NB4 (cell line): ENCODE measurements at regions not wholly inside any gene's neighbourhood (a gene's known extent, or its start where the extent isn't known, plus 50 kb on each side); places are given as distances from the start of the nearest gene placed in this dataset.

Experiments
- DNase-seq: peaks from one replicate; pipeline ENCODE4 v3.0.0; 2010; ENCODE audit warnings: low read depth
- H3K4me3 ChIP-seq: one replicate; pipeline ENCODE4 v1.5.1; 2011; ENCODE audit warnings: mild to moderate bottlenecking, low read depth, low read length, moderate library complexity
- MYC ChIP-seq: IDR thresholded peaks from 2 replicates; pipeline ENCODE4 v1.6.1; 2011; ENCODE audit warnings: low read depth, low read length
- POLR2A ChIP-seq: IDR thresholded peaks from 2 replicates; pipeline ENCODE4 v1.6.1; 2011; ENCODE audit warnings: mild to moderate bottlenecking; ENCODE audit not compliant: insufficient read length; ENCODE audit errors: extremely low read depth
- TF ChIP-seq, protein P1 (sequence below): IDR thresholded peaks from 2 replicates; pipeline ENCODE4 v1.6.1; 2011; ENCODE audit warnings: low read depth, low read length
- TF ChIP-seq, protein P2 (sequence below): IDR thresholded peaks from one replicate; pipeline ENCODE4 v1.5.1; 2012; ENCODE audit warnings: low read depth, low read length

DNA sequence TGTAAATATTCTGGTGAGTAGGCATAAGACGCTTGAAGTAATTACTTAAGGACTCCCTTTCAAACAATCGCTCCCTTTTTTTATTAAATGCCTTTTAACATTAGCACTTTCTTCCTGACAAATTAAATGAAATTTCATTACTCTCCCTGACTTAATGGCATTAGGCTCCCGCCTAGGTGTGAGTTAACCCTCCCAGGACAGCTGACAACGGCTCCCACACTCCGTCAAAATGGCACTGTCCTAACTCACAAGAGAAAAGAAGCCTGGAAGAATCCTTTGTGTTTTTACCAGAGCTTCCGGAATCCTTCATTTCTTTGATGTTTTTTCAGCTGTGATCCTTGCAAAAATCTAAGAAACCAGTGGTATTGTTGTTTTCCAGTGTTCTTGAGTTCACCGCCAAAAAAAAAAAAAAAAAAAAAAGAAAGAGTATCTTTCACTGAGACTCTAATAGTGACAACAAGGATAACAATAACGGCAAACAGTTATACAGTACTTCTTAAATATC lies 861.0 kb upstream of the NR2F2 start:
- DNase-seq = no peak
- H3K4me3 ChIP-seq = no peak overlapping the region
- TF ChIP-seq, protein P1, sequence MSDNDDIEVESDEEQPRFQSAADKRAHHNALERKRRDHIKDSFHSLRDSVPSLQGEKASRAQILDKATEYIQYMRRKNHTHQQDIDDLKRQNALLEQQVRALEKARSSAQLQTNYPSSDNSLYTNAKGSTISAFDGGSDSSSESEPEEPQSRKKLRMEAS = no peak
- TF ChIP-seq POLR2A = no peak
- TF ChIP-seq MYC = no peak
- TF ChIP-seq, protein P2, sequence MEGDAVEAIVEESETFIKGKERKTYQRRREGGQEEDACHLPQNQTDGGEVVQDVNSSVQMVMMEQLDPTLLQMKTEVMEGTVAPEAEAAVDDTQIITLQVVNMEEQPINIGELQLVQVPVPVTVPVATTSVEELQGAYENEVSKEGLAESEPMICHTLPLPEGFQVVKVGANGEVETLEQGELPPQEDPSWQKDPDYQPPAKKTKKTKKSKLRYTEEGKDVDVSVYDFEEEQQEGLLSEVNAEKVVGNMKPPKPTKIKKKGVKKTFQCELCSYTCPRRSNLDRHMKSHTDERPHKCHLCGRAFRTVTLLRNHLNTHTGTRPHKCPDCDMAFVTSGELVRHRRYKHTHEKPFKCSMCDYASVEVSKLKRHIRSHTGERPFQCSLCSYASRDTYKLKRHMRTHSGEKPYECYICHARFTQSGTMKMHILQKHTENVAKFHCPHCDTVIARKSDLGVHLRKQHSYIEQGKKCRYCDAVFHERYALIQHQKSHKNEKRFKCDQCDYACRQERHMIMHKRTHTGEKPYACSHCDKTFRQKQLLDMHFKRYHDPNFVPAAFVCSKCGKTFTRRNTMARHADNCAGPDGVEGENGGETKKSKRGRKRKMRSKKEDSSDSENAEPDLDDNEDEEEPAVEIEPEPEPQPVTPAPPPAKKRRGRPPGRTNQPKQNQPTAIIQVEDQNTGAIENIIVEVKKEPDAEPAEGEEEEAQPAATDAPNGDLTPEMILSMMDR = no peak

DNA sequence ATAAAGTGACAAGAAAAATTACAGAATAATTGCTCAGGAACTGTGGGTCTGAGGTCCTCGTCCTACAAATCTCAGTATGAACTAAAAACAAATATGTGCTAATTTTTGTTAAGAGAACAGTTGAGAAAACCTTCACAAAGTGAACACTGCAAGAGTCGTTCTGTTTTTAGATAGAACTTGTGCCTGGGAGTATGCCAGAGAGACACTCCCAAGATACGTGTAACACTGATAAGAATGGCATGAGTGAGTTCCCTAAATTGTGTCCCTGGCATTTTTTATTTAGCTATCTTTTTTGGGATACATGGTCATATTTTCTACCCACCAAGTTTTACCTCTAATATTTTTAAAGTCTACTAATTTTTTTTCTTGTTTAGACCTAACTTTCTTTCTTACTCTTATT lies 860.0 kb upstream of the NR2F2 start:
- DNase-seq = no peak
- TF ChIP-seq POLR2A (no peak), MYC (no peak)
- TF ChIP-seq, protein P1 = no peak
- TF ChIP-seq, protein P2 = no peak
- no peak overlapping the region for H3K4me3 ChIP-seq

DNA sequence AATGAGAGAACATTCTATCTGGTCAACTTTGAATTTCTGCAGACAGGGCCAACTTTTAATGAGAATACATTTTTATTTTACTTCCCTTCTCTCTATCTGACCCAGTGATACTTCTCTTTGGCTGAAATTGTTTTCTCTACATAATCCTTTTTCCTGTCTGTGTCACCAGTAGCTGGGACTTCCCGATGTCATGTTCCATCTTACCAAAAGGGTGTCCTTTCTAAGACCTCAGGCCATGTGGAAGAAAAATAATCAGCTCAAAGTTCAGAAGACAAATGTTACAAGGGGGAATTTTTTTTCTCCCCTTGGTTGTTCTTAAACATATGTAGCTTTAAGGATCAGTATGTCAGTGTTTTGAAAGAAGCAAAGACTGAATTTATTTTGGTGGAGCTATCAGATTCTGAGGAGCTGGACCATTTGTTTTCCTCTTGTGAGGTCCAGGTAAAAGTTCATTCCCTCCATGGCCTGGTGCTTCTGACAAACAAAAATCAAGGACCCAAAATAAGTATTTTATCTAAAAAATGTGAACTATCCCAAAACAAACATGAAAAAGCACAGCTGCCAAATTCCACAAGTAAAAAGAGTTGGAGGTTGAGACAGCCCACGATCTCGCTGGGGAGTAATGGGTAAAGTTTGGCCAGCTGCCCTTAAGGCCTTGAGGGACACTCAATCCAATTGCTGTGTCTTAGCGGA lies 859.4 kb upstream of the NR2F2 start:
- TF ChIP-seq MYC (no peak), POLR2A (no peak)
- TF ChIP-seq, protein P2 = no peak
- TF ChIP-seq, protein P1 = no peak
- DNase-seq = no peak

DNA sequence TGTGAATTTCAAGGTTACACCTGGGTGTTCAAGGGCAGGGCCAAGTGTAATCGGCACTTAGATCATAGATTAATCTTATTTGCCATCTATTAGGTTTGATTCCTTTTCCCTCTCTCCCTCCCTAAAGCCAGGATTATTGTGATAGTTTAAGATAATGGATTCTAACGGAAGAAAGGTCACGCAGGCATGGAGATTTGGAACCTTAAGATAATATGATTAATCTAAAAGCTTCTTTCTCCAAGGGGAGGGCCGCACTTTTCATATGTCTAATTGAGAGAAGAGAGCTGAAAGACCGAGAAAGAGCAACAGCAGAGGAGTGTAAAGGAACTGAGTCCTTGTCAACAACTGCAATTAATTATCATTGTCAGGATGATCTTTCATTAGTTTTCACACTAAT lies 858.8 kb upstream of the NR2F2 start:
- TF ChIP-seq POLR2A (no peak), MYC (no peak)
- TF ChIP-seq, protein P1 = no peak
- TF ChIP-seq, protein P2 = no peak
- no peak overlapping the region for H3K4me3 ChIP-seq
- DNase-seq = no peak

More for the DNA sequence above, 859.4 kb upstream of the NR2F2 start:
- no peak overlapping the region for H3K4me3 ChIP-seq

DNA sequence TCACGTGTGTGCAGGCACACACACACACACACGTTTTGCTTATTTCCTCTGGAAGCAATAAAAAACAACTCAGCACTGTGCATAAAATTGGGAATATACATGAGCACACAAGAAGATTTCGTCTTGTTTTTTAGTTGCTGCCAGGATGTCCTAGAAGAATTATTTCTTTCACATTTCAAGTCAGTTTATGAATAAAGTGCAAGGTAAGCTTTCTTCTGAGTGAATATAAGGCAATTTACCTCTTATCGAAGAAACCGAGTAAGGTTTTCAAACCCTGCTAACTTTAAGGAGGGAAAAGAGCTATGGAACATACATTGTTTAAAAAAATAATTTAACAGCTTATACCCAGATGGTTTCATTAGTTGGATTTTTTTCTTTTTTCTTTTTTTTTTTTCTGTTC lies 855.4 kb upstream of the NR2F2 start:
- H3K4me3 ChIP-seq = no peak overlapping the region
- TF ChIP-seq, protein P1 = no peak
- TF ChIP-seq POLR2A (no peak), MYC (no peak)
- TF ChIP-seq, protein P2 = no peak
- no peak for DNase-seq
